Fibroblast of lung (primary cell): ENCODE measurements at regions not wholly inside any gene's neighbourhood (a gene's known extent, or its start where the extent isn't known, plus 50 kb on each side); places are given as distances from the start of the nearest gene placed in this dataset.

Experiments used
- EZH2 ChIP-seq: IDR thresholded peaks from 2 replicates; pipeline ENCODE4 v1.5.1; 2012; ENCODE audit warnings: low read length, control low read depth, mild to moderate bottlenecking; ENCODE audit errors: missing control alignments
- TF ChIP-seq, protein P1 (sequence below), 2 donors: IDR thresholded peaks in 1 of 2; conservative IDR thresholded peaks in 1 of 2; 1 replicate in 1 of 2; 2 replicates in 1 of 2; pipeline ENCODE4 v1.5.1; 2011 to 2012; ENCODE audit warnings: low read length in 2 of 2, control low read depth in 1 of 2, inconsistent platforms in 1 of 2, low read depth in 1 of 2, mild to moderate bottlenecking in 1 of 2

DNA sequence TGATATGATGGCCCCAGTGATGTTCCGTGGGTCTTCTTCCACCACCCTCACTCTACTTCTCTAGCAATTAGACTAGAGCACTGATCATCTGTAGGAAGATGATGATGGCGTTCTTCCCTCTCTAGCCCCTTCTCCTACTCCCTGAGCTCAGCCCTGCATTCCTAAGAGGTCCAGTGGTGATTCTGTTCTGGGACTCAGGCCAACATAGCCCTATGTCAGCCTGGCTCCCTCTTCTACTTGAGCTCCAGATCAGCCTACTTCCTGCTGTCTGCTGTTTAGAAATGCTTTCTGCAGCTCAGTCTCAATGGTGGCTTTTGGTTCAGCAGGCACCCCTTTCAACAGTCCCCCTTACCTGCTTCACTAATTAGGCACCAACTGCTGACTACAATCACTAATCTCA lies 86.1 kb upstream of the ZBED5 start:
- TF ChIP-seq, protein P1, sequence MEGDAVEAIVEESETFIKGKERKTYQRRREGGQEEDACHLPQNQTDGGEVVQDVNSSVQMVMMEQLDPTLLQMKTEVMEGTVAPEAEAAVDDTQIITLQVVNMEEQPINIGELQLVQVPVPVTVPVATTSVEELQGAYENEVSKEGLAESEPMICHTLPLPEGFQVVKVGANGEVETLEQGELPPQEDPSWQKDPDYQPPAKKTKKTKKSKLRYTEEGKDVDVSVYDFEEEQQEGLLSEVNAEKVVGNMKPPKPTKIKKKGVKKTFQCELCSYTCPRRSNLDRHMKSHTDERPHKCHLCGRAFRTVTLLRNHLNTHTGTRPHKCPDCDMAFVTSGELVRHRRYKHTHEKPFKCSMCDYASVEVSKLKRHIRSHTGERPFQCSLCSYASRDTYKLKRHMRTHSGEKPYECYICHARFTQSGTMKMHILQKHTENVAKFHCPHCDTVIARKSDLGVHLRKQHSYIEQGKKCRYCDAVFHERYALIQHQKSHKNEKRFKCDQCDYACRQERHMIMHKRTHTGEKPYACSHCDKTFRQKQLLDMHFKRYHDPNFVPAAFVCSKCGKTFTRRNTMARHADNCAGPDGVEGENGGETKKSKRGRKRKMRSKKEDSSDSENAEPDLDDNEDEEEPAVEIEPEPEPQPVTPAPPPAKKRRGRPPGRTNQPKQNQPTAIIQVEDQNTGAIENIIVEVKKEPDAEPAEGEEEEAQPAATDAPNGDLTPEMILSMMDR (conservative IDR thresholded peaks at IDR 0.05 in 1 of 2, IDR thresholded peaks at IDR 0.05 in 1 of 2; ENCODE audit: low read depth in 1 of 2, low read length in 2 of 2) = no peak
- no peak for TF ChIP-seq EZH2
